Smooth muscle cell (in vitro differentiated cells): ENCODE measurements at regions not wholly inside any gene's neighbourhood (a gene's known extent, or its start where the extent isn't known, plus 50 kb on each side); places are given as distances from the start of the nearest gene placed in this dataset.

ENCODE experiments used
- DNase-seq: peaks from one replicate; lab custom pipeline; 2025; ENCODE audit not compliant: unreplicated experiment; lab: John Stamatoyannopoulos, UW
- H2AFZ ChIP-seq: fragments of 200-600 bp; sonication (generic); 2 replicates; pipeline ENCODE4 v1.6.0; 2016; ENCODE audit warnings: antibody characterized with exemption, low read depth, mild to moderate bottlenecking
- H3F3A ChIP-seq: fragments of 200-600 bp; sonication (generic); 2 replicates; pipeline ENCODE4 v1.6.0; 2017; ENCODE audit warnings: antibody characterized with exemption, low read depth
- H3K27ac ChIP-seq: fragments of 200-600 bp; sonication (generic); 2 replicates; pipeline ENCODE4 v1.5.1; 2016; ENCODE audit warnings: low read depth, mild to moderate bottlenecking
- H3K27me3 ChIP-seq: fragments of 200-600 bp; sonication (generic); 2 replicates; pipeline ENCODE4 v1.6.1; 2016; ENCODE audit warnings: low read depth, mild to moderate bottlenecking
- H3K36me3 ChIP-seq: fragments of 200-600 bp; sonication (generic); 2 replicates; pipeline ENCODE4 v1.5.1; 2016; ENCODE audit warnings: low read depth
- H3K4me1 ChIP-seq: fragments of 200-600 bp; sonication (generic); 2 replicates; pipeline ENCODE4 v1.5.1; 2016; ENCODE audit warnings: low read depth
- H3K4me2 ChIP-seq: fragments of 200-600 bp; sonication (generic); 2 replicates; pipeline ENCODE4 v1.6.0; 2016; ENCODE audit warnings: mild to moderate bottlenecking
- H3K4me3 ChIP-seq: fragments of 200-600 bp; sonication (generic); 2 replicates; pipeline ENCODE4 v1.5.1; 2016; ENCODE audit warnings: mild to moderate bottlenecking
- H3K79me2 ChIP-seq: fragments of 200-600 bp; sonication (generic); 2 replicates; pipeline ENCODE4 v1.6.0; 2016; ENCODE audit warnings: low read depth, mild to moderate bottlenecking
- H3K9ac ChIP-seq: fragments of 200-600 bp; sonication (generic); 2 replicates; pipeline ENCODE4 v1.6.0; 2016; ENCODE audit warnings: low read depth
- H3K9me3 ChIP-seq: fragments of 200-600 bp; sonication (generic); replicated peaks from 2 replicates; pipeline ENCODE4 v1.5.1; 2016; ENCODE audit warnings: low read depth
- H4K20me1 ChIP-seq: fragments of 200-600 bp; sonication (generic); 2 replicates; pipeline ENCODE4 v1.6.0; 2016; ENCODE audit warnings: low read depth
- CTCF ChIP-seq: fragments of 200-600 bp; sonication (generic); IDR thresholded peaks from 2 replicates; pipeline ENCODE4 v1.5.1; 2017; ENCODE audit warnings: borderline replicate concordance, mild to moderate bottlenecking, antibody characterized with exemption; ENCODE audit not compliant: insufficient read depth, poor library complexity, severe bottlenecking
- WGBS: methylation state at CpG from one replicate; pipeline ENCODE4 v1.1.7; 2016; ENCODE audit warnings: low lambda C conversion rate; 5-methylcytosine and 5-hydroxymethylcytosine counted together

GRCh38 chr20:60576236-60576635 lies 618.0 kb downstream of the CDH26 start:
- Histone ChIP-seq H3F3A (no peaks in the 10 kb centered on the region), H3K36me3 (no peaks in the 10 kb centered on the region), H2AFZ (no peak overlapping the region), H3K4me1 (no peaks in the 10 kb centered on the region), H3K4me3 (no peak overlapping the region), H3K4me2 (no peak overlapping the region), H3K79me2 (no peaks in the 10 kb centered on the region), H3K9me3 (no peaks in the 10 kb centered on the region), H4K20me1 (no peaks in the 10 kb centered on the region), H3K9ac (no peak overlapping the region), H3K27ac (no peak overlapping the region), H3K27me3 (no peaks in the 10 kb centered on the region)
- DNase-seq, result no peak
- WGBS, result 94% methylated on average over 2 of the region's 2 CpGs
- no peak for TF ChIP-seq CTCF

GRCh38 chr20:60579941-60580515 lies 621.8 kb downstream of the CDH26 start:
- Histone ChIP-seq H3K4me1 (no peaks in the 10 kb centered on the region), H3K9me3 (no peaks in the 10 kb centered on the region), H3K4me2 (no peak overlapping the region), H3K27ac (no peak overlapping the region), H3F3A (no peaks in the 10 kb centered on the region), H4K20me1 (no peaks in the 10 kb centered on the region), H3K4me3 (no peak overlapping the region), H3K27me3 (no peaks in the 10 kb centered on the region), H2AFZ (no peak overlapping the region), H3K9ac (no peak overlapping the region), H3K36me3 (no peaks in the 10 kb centered on the region), H3K79me2 (no peaks in the 10 kb centered on the region)
- no peak for DNase-seq
- 84% methylated on average over 4 of the region's 4 CpGs for WGBS
- TF ChIP-seq CTCF, result no peak

- Histone ChIP-seq H3K4me3 (no peak overlapping the region), H3K27me3 (no peaks in the 10 kb centered on the region), H3F3A (no peaks in the 10 kb centered on the region), H2AFZ (no peak overlapping the region), H3K9ac (no peak overlapping the region), H3K9me3 (no peaks in the 10 kb centered on the region), H4K20me1 (no peaks in the 10 kb centered on the region), H3K79me2 (no peaks in the 10 kb centered on the region), H3K4me2 (no peak overlapping the region), H3K4me1 (no peaks in the 10 kb centered on the region), H3K27ac (no peak overlapping the region), H3K36me3 (no peaks in the 10 kb centered on the region)
- DNase-seq, result no peak
- TF ChIP-seq CTCF, result no peak
- WGBS, result 92% methylated on average over 4 of the region's 4 CpGs
Measured at GRCh38 chr20:60581606-60582115, 623.4 kb downstream of the CDH26 start.

GRCh38 chr20:60583741-60584140 lies 625.5 kb downstream of the CDH26 start:
- Histone ChIP-seq H3F3A (no peaks in the 10 kb centered on the region), H3K79me2 (no peaks in the 10 kb centered on the region), H3K27ac (no peak overlapping the region), H3K9ac (no peak overlapping the region), H4K20me1 (no peaks in the 10 kb centered on the region), H3K4me1 (no peaks in the 10 kb centered on the region), H3K36me3 (no peaks in the 10 kb centered on the region), H3K9me3 (no peaks in the 10 kb centered on the region), H3K4me3 (no peak overlapping the region), H3K4me2 (no peak overlapping the region), H2AFZ (no peak overlapping the region), H3K27me3 (no peaks in the 10 kb centered on the region)
- no peak for TF ChIP-seq CTCF
- 33% methylated on average over 2 of the region's 2 CpGs for WGBS
- DNase-seq, result no peak
